Astrocyte (in vitro differentiated cells and primary cell): ENCODE measurements at regions not wholly inside any gene's neighbourhood (a gene's known extent, or its start where the extent isn't known, plus 50 kb on each side); places are given as distances from the start of the nearest gene placed in this dataset.

Source experiments
- EZH2 ChIP-seq: IDR thresholded peaks from 2 replicates; pipeline ENCODE4 v1.6.1; 2012; ENCODE audit warnings: mild to moderate bottlenecking, low read length, inconsistent platforms; ENCODE audit not compliant: insufficient read depth
- TF ChIP-seq, protein P1 (sequence below): IDR thresholded peaks from 2 replicates; pipeline ENCODE4 v1.5.1; 2011; ENCODE audit warnings: low read depth, mild to moderate bottlenecking, inconsistent platforms, low read length, moderate library complexity; ENCODE audit not compliant: insufficient read depth

DNA sequence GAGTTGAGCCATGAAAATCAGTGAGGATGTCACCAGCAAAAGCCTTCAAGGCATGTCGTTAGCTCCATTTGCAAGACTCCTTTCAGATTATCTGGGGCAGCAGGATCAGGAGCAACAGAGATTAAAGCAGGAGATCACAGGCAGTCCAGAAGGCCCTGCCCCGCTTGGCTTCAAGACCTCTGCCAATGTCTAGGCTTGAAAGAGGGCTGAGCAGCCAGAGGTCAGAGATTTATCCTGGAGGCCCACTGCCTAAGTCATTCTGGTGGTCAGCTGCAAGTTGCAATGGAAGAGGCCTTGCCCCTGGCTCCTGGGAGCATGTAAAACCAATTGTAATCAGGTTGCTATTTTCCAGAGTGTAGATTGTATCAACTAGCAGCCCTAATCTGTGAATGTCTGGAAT is 416.5 kb downstream of the BCL11A start:
- TF ChIP-seq, protein P1, sequence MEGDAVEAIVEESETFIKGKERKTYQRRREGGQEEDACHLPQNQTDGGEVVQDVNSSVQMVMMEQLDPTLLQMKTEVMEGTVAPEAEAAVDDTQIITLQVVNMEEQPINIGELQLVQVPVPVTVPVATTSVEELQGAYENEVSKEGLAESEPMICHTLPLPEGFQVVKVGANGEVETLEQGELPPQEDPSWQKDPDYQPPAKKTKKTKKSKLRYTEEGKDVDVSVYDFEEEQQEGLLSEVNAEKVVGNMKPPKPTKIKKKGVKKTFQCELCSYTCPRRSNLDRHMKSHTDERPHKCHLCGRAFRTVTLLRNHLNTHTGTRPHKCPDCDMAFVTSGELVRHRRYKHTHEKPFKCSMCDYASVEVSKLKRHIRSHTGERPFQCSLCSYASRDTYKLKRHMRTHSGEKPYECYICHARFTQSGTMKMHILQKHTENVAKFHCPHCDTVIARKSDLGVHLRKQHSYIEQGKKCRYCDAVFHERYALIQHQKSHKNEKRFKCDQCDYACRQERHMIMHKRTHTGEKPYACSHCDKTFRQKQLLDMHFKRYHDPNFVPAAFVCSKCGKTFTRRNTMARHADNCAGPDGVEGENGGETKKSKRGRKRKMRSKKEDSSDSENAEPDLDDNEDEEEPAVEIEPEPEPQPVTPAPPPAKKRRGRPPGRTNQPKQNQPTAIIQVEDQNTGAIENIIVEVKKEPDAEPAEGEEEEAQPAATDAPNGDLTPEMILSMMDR = no peak
- no peak for TF ChIP-seq EZH2
